ENCODE measurements at regions not wholly inside any gene's neighbourhood (a gene's known extent, or its start where the extent isn't known, plus 50 kb on each side); places are given as distances from the start of the nearest gene placed in this dataset.
"Not testable (repeated sequence)": the region's sequence is repeated elsewhere in the genome, so short reads cannot be mapped to it uniquely, and the experiment has no call there.

- DNase-seq = no peak
These were observed 1093.9 kb downstream of the CBLN2 start for GRCh38 chr18:71450257-71450656.

DNA sequence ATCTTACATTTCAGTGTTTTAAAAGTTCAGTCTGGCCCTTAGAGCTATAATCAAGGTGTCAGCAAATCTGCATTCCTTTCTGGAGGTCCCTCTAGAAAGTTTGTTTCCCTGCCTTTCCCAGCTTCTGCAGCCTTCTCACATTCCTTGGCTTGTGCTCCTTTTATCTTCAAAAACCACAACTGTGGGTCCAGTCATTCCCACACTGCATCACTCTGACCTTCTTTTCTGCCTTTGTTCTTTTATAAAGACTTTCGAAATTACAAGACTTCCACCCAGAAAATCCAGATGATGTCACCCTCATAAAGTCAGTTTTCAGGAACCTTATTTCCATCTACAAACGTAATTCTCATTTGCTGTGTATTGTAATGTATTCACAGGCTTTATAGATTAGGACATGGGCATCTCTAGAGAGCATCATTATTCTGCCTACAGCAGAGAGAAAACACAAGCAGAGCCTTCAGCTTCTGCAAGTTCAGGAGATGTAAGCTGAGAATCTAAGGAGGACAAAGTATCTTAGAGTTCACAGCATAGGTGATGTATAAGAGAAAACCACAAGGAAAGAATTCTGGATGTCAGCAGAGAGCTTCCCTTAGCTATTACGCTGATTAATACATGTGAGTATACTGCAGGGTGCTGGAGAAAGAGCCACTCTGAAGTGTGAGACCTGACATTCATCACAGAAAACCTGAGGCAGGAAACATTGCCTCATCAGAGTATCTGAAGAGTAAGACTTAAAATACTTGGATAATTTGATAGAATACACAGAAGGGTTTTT lies 1100.2 kb downstream of the CBLN2 start:
- no peak for DNase-seq

GRCh38 chr18:71442731-71443141 lies 1101.4 kb downstream of the CBLN2 start:
- no peak for DNase-seq

GRCh38 chr18:71441156-71441555 lies 1103.0 kb downstream of the CBLN2 start:
- DNase-seq = no peak

DNA sequence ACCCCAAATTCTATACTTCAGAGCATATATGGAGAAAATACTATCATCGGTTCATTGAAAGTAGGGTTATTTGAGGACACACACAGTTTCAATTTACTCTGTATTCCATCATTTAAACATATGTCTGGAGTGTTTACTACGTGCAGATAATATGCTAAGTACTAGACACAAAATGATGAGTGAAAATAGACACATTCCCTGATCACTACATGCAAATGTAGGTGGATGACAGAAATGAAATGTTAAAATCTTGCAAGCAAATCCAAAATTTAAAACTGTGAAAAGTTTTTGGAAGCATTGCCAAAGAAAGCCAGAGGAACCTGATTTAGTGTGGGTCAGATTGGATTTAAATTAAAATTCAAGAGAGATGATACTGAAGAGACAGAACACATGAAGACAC lies 1106.6 kb downstream of the CBLN2 start:
- no peak for DNase-seq

DNA sequence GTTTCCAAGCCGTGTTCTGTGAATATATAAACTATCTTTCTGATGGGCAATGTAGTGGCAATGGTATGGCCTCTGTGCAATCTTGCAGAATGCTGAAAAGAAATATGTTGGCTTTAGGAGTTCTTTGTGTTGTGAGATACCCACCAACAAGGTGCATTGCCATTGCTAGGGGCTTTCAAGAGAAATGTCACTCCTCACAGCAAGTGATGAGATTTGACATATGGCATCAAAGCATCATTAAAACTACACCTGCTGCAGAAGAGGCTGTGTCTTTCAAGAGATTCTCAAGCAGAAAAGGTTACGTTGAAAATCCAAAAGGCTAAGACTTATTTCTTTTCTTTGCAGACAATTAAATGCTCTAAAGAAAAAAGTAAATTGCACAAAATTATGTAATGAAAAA lies 1110.8 kb downstream of the CBLN2 start:
- DNase-seq = no peak

GRCh38 chr18:71431689-71432088 lies 1112.5 kb downstream of the CBLN2 start:
- no peak for DNase-seq

- DNase-seq = no peak
These were observed 1113.0 kb downstream of the CBLN2 start for GRCh38 chr18:71431171-71431570.

- no peak for DNase-seq
These were observed 1117.7 kb downstream of the CBLN2 start for GRCh38 chr18:71426441-71426840.

GRCh38 chr18:71405169-71405809 lies 1116.4 kb downstream of the SOCS6 start:
- DNase-seq = no peak

DNA sequence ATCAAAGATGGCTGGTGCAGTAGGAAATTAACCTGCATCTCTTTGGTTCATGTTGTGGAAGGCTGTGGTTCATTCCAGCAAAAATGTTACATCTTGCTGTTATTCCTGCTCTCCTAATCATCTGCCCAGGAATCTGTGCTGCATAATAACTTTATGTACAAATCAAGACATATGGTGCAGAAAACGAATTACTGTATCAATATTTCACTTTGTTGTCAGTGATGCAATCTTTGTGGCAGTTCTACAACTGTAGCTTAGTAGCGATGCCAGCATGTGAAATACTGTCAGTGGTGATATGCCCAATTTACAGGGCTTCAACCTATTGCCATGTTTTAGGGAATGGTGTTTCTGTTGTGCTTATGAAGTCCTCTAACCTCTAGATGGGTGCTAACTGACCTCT lies 1114.7 kb downstream of the SOCS6 start:
- no peak for DNase-seq

DNA sequence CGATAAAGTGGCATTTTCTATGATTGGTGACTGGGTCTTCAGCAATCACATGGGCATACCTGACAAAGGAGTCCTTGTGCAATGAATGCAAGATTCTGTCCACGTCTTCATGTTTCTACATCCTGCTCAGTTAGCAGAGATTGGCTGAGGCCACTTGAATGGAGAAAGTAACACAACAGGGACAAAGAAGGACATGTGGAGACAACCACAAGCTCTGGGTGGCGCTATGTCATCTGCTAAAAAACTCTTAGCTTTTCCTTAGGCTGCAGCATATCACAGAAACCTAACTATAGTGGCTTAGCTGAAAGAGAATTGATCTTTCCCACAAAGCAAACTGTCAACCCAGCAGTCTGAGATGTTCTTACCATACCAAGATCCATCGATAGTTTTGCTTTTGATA lies 1109.7 kb downstream of the SOCS6 start:
- peak; percentile 10 for DNase-seq

- DNase-seq = no peak
These were observed 1099.3 kb downstream of the SOCS6 start for GRCh38 chr18:71388148-71388547.

DNA sequence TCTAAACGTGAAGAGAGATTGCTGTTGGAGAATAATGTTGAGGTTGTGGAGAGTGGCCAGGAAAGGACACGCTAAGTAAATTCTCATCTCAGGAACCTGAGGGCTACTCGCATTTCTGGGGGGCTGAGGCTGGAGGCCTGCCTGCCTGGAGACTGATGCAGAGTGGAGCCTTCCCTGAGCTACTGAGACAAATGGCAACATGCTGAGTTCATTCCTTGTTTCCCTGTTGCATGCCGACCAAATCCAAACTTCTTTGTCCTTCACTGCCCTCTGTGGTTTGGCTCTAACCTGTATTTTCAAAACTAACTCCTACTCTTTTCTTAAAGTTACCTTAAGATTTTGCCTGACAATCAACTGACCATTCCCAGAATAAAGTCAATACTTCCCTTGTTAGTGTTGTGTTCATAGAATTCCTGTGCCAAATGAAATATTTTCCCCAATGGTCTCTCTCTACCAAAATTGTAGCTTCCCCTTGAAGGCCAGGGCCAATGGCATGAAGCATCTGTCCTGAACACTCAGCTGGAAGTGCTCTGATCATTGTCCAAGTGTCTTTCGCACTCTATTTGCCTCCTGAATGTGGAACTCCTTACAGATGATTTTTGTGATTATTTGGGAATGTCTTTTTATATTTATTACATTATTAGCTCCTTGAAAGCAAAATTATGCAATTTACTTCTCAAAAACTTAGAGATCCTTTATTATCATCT lies 1085.6 kb downstream of the SOCS6 start:
- DNase-seq = no peak

DNA sequence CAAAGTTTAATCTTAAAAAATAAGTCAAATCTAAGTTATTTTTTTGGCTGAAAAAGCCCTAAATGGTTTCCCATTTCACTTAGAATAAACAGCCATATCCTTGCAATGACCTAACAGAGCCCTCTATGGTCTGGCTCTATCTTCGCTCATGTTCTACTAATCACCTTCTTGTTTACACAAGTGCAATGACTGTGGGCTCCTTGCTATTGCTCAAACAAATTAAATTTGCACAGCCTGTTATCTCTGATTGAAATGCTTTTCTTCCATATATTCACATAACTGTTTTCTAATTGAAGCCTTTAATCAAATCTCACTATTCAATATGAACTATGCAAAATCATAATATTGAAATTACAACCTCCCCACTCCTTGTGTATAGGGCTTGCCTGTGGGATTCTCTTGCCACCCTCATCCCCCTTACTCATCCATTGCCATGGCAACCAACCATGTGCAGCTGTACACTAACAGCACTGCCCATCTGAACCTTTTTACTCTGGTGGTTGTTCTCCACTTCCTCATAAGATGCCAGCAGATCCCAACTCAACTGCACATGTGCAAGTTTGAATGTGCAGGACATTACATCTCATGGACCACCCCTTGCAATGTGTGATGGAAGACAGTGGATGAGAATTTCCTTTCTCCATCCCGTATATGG lies 1083.2 kb downstream of the SOCS6 start:
- DNase-seq = no peak

DNA sequence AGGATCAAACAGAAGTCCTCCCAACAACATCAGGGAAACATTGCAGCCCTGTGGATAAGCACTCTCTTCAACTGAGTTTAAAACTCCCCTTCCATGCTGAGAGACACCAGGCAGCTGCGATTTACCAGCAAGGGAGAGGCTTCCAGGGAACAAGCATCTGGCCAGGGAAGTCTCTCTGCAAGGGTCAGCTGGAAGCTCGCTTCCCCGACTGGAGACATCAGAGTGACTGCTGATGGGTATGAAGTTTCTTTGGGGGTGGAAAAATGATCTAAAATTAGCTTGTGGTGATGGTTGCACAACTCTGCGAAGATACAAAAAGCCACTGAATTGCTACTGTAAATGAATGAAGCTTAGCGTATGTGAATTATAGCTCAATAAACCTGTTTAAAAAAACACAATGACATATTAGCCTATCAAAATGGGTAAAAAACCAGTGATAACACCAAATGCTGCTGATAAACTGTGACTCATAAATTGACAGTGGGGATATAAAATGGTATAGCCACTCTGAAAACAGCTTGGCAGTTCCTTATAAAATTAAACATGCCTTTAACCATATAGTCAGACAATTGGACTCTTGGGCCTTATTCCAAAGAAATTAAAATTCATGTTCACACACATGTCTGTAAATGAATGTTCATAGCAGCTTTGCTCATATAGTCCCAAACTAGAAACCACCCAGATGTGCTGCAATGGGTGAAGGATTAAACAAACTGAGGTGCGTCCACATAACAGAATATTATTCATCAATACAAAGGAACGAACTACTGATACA lies 1082.0 kb downstream of the SOCS6 start:
- DNase-seq = no peak

DNA sequence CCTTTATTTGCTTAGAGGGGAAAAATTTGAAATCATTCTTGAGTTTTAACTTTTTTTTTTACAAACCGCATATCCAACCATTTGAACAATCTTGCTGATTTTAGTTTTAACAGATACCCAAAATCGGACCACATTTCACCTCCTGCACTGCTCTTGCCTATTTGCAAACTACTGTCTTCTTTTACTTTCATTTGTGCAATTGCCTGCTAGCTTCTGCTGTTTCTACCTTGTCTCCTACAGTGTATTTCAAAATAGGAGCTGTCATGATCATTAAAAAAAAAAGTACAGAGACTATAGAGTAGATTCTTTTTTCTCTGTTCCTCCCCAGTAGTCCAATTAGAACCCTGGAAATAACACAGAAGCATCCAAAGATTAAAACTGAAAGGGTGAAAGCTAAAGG lies 1081.2 kb downstream of the SOCS6 start:
- DNase-seq = no peak

GRCh38 chr18:71362140-71362539 lies 1073.3 kb downstream of the SOCS6 start:
- DNase-seq = no peak

DNA sequence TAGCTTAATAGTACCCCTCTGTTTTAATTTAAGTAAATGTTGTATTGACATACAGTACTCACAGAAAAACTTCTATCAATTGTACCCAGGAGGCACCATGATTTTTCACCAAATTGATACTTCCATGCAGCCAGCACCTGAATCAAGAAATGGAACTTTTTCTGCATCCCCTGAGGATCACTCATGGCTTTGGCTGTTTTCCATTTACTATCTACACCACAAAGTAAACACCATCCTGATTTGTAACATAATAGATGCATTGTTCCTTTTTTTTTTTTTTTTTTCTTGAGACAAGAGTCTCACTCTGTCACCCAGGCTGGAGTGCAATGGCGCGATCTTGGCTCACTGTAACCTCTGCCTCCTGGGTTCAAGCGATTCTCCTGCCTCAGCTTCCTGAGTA lies 1066.8 kb downstream of the SOCS6 start:
- not testable (repeated sequence) for DNase-seq

DNA sequence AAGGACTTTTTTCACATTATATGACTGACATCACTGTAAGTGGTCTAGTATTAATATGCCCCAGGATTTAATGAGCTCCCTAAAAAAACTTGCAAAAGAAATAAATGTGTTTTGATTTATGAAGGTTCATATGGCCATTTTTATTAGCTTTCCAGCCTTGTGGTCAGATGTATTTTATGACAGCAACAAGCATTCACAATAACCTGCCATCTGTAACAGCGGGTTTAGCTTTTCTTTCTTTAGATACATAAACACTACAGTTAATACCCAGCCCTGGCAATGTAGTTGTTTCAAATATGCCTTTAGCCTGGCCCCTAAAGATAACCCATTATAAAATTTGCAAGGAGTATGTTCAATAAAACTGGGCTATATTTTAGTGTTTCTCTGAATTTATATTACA lies 1063.8 kb downstream of the SOCS6 start:
- DNase-seq = no peak

GRCh38 chr18:71336576-71337210 lies 1047.8 kb downstream of the SOCS6 start:
- DNase-seq = no peak

DNA sequence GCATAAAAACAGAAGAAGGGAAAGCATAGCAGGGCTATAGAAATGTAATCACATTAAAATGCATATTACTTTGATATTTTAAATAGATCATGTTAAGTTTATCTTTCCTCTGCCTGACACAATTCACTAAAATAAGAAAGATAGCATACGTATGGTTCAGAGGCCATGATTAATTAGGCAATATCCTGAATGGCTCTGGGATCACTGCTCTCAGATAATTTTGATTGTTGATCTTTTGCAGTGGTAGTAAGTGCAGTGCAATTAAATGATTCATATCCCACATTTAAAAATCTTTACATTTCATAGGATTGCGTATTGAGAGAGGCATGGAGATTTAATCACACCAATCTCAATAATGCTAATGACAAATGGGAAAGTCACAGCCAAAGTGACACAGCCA lies 1040.7 kb downstream of the SOCS6 start:
- no peak for DNase-seq
